OCI-LY7 (cell line): ENCODE measurements at regions not wholly inside any gene's neighbourhood (a gene's known extent, or its start where the extent isn't known, plus 50 kb on each side); places are given as distances from the start of the nearest gene placed in this dataset.

ENCODE experiments used
- CTCF ChIP-seq: fragments of 200-600 bp; sonication (generic); conservative IDR thresholded peaks from 2 replicates; pipeline ENCODE4 v1.5.1; 2014; ENCODE audit warnings: mild to moderate bottlenecking, antibody characterized with exemption, low read length, moderate library complexity, mixed read lengths
- EZH2phosphoT487 ChIP-seq: fragments of 200-600 bp; sonication (generic); IDR thresholded peaks from 2 replicates; pipeline ENCODE4 v1.6.1; 2018; ENCODE audit warnings: low read depth, borderline replicate concordance, mild to moderate bottlenecking, mixed run types, antibody characterized with exemption, low read length, moderate library complexity, mixed read lengths

GRCh38 chr21:25459993-25460392, 147.3 kb downstream of the MRPL39 start:
- TF ChIP-seq CTCF = no peak
- TF ChIP-seq EZH2phosphoT487 = no peak
